Dedifferentiated amniotic fluid mesenchymal stem cell (primary cell): ENCODE measurements at regions not wholly inside any gene's neighbourhood (a gene's known extent, or its start where the extent isn't known, plus 50 kb on each side); places are given as distances from the start of the nearest gene placed in this dataset.
A peak's percentile ranks its signal among the peaks of the same experiment; 100 is the strongest.

Experiments used
- DNase-seq: peaks from one replicate; pipeline ENCODE4 v3.0.0-alpha.2; 2016; ENCODE audit errors: extremely low spot score

DNA sequence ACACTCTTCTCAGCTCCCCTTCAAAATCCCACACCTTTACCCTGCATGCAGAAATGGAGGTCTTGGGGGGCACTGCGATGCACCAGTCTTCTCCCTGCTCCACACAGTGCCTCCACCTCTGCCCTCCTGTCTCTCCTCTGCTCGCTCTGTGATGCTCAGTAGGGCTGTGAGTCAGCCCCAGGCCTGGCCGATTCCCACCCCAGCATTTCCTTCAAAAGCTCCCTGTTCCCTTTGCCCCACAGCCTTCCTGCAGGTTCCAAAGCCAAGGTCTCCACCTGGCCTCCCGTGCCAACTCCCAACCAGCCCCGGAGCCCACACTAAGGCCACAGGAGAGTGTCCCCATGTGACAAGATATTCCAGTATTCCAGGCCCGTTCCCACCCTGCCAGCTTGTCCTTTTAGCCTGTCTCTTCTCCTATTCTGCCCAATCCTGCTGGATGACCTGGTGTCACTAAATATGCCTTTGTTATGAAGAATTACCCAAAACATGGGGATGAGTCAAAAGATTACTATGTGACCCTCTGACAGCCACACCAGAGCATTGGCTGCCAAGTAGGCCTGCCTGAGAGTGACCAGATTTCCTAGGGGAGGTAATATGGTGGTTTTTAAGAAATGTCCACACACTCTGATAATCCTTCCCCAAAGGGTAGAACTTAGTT is 118.9 kb upstream of the NXT1 start:
- no peak for DNase-seq

- DNase-seq, result no peak
Measured at GRCh38 chr20:23230766-23231385, 119.7 kb upstream of the NXT1 start.

DNA sequence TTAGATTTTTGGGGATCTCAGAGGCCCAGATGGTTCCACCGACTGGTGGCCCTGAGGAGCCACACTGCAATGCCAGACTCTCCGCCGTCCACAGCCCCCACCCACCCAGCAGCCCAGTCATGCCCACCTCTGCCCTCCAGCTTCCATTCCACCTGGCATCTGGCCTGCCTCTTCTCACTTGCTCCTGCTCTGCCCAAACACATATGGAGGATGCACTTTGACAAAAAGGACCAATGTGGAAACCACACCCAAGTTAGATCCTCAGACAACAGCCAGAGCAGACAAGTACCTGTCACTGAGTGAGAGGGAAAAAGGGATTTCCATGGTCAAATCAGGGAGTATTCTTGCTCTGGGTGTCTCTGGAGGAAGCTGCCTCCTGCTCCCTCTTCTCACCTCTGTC is 120.6 kb upstream of the NXT1 start:
- DNase-seq, result no peak

- peak; percentile 58 for DNase-seq
Measured at GRCh38 chr20:23228912-23229311, 121.7 kb upstream of the NXT1 start.

GRCh38 chr20:23227976-23228375 is 122.6 kb upstream of the NXT1 start:
- no peak for DNase-seq

DNA sequence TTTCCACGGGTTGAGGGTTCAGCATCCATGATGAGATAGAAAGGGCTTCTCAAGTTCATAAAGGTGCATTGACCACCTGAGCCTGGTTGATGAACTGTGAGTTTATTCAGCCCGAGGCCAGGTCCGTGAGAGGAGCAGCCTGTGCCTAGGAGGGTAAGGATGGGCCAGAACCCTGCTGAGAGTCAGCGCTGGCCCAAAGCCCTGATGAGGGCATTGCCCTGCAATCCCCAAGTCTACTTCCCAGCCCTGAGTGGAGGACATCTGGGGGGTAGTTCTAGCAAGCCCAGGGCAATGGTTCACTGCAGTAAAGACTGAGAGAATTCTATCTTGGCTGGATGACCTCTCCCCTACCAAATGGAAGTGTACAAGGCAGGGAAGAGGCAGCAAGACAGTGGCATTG is 123.3 kb upstream of the NXT1 start:
- no peak for DNase-seq

- DNase-seq, result no peak
Measured at GRCh38 chr20:23226612-23227265, 123.9 kb upstream of the NXT1 start.

- DNase-seq, result peak; percentile 61
Measured at GRCh38 chr20:23225407-23226060, 125.1 kb upstream of the NXT1 start.

- no peak for DNase-seq
Measured at GRCh38 chr20:23224806-23225205, 125.8 kb upstream of the NXT1 start.

- no peak for DNase-seq
Measured at GRCh38 chr20:23223908-23224580, 126.5 kb upstream of the NXT1 start.

DNA sequence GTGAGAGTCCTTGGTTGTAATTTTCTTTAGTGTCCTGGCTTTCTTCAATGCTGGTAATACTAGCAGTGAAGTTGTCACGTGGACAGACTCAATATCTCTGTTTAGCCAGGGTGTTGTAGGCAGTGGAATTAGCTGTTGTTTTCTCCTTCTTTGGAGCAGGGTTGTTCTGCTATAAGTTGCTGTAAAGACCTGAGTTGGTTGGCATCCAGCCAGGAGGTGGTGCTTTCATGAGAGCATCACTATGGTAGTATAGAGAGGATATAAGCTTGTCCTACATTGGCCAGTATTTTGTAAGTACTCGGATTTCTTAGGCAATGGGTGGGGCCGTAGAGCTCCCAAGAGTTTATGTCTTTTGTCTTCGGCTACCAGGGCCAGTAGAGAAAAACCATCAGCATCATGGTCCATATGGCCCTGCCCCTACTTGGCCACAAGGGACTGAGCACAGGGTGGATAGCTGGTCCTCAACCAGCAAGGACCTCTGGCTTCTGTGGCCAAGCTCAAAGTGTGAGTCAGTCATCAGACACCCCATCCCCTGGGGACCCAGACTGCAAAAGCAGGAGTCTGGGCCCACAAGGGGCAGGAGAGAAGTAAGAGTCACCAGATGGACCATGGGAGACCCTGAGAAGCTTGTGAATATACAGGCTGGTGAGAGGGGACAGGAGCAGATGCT is 127.9 kb upstream of the NXT1 start:
- no peak for DNase-seq

DNA sequence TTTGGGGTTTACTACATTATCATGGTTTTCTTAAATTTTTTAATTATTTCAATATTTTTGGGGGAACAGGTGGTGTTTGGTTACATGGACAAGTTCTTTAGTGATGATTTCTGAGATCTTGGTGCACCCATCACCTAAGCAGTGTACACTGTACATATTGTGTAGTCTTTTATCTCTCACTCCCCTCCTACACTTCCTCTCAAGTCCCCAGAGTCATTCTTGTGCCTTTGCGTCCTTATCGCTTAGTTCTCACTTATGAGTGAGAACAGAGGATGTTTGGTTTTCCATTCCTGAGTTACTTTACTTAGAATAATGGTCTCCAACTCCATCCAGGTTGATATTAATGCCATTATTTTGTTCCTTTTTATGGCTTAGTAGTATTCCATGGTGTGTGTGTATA is 130.9 kb upstream of the CD93 start:
- DNase-seq, result no peak

GRCh38 chr20:23215344-23215995 is 129.3 kb upstream of the CD93 start:
- DNase-seq, result no peak

DNA sequence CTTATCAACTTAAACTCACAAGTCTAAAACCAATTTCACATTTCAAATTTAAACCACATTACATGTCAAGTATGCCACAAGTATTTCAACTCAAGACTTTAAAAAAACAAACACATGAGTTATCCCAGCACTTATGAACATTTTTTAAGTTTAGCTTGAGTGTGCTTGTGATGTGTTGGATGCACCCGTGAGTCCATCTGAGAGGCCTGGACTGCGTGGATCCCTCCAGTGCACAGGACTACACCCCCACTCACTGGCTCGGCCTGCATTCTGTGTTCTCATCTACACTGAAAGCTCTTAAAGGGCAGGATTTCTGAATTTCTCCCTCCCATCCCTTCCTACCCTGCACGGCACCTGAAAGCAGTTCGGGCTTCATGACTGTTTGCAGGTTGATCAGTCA is 128.8 kb upstream of the CD93 start:
- DNase-seq, result peak; percentile 52

GRCh38 chr20:23212464-23212995 is 126.4 kb upstream of the CD93 start:
- DNase-seq, result no peak

- no peak for DNase-seq
Measured at GRCh38 chr20:23212011-23212410, 125.9 kb upstream of the CD93 start.

DNA sequence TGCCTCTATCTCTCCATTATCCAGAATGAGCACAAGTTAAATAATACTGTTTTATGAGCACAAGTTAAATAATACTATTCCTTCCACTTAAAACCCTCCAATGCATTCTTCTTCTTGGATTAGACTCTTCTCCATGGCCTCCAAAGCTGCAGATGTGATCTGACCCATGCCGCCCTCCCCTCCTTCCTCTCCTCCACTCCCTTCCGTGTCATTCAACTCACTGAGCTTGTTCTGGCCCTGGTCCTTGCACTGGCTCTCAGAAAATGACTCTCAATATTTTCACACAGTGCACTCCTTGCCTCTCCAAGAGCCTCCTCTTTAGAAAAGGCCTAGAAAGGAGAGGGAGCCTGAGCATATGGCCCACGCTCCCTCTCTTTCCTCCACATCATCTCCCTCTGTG is 125.0 kb upstream of the CD93 start:
- no peak for DNase-seq

DNA sequence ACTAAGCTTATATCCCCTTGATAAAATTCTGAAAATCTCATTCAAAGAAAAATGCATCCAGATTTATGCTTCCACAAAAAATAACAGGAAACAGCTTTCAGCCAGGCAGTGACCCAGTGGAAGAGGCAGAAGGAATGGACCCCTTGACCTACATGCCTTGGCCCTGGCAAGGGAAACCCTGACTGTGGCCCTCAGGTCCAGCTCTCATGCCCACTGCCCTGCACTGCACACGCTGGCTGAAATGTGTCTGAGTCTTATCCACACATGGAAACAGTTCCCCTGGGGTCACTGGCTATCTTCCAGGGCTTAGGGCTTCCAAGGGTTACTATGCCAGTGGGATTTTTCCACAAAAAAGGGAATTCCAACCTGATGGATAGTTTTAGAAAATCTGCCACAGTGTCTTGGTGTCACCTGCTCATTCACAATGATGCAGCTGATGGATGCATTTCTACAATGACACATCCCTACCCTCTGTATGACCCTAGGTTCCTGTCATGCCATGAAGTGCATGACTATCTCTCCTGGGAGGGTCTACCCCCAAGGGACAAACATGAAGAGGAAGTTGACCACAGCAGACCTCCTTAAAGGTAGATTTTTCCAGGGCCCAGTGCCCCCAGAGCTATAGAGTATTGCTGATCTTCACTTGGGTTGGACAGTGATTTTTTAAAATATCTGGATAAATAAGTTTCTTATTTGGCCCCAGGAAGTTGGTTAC is 121.9 kb upstream of the CD93 start:
- no peak for DNase-seq

DNA sequence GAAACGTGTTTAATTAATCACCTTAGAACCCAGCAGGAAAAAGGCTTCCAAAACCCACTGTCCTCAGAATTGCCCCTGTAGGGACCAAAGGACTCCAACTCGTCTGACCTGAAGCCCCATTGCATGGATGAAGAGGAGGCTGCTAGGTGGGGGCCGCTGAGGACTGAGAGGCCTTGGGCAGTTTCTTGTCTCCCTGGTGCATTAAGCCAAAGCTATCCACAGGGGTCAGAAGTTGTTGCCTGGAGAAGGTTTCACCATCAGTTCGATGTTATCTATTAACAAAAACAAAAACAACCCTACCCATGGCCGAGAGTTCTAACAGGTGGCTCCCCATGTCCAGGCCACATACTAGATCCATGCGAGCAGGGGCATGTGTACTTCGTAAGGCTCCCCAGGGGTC is 120.9 kb upstream of the CD93 start:
- DNase-seq, result no peak

GRCh38 chr20:23206061-23206460 is 119.9 kb upstream of the CD93 start:
- no peak for DNase-seq
